Mesenchymal stem cell (in vitro differentiated cells and primary cell): ENCODE measurements at regions not wholly inside any gene's neighbourhood (a gene's known extent, or its start where the extent isn't known, plus 50 kb on each side); places are given as distances from the start of the nearest gene placed in this dataset.
A peak's percentile ranks its signal among the peaks of the same experiment; 100 is the strongest.

ENCODE experiments used
- DNase-seq: peaks from one replicate; pipeline ENCODE4 v3.0.0-alpha.2; 2013
- H2AFZ ChIP-seq: one replicate; pipeline ENCODE4 v1.6.1; 2013; ENCODE audit warnings: low read depth, mild to moderate bottlenecking, control low read depth, inconsistent platforms, low read length, moderate library complexity
- H2AK5ac ChIP-seq: 2 replicates; pipeline ENCODE4 v1.6.1; 2013; ENCODE audit warnings: low read length, moderate library complexity, mild to moderate bottlenecking, inconsistent platforms; ENCODE audit not compliant: severe bottlenecking
- H2BK120ac ChIP-seq: one replicate; pipeline ENCODE4 v1.6.1; 2013; ENCODE audit warnings: low read depth, mild to moderate bottlenecking, inconsistent platforms, low read length, moderate library complexity
- H2BK12ac ChIP-seq, 2 experiments: one replicate each; pipeline ENCODE4 v1.6.1; 2013; ENCODE audit warnings: inconsistent platforms in 2 of 2, low read length in 2 of 2, mild to moderate bottlenecking in 2 of 2, moderate library complexity in 2 of 2, control low read depth in 1 of 2
- H2BK15ac ChIP-seq: one replicate; pipeline ENCODE4 v1.6.1; 2013; ENCODE audit warnings: mild to moderate bottlenecking, low read depth, inconsistent platforms; ENCODE audit not compliant: poor library complexity, severe bottlenecking
- H2BK5ac ChIP-seq: 2 replicates; pipeline ENCODE4 v1.6.1; 2013; ENCODE audit warnings: low read depth, mild to moderate bottlenecking, low read length, control low read depth, inconsistent platforms; ENCODE audit not compliant: poor library complexity, severe bottlenecking
- H3K14ac ChIP-seq, 2 experiments: one replicate each; pipeline ENCODE4 v1.6.1; 2013; ENCODE audit warnings: inconsistent platforms in 2 of 2, low read length in 2 of 2, control low read depth in 1 of 2, mild to moderate bottlenecking in 1 of 2, moderate library complexity in 1 of 2
- H3K18ac ChIP-seq, 2 experiments: one replicate each; pipeline ENCODE4 v1.6.1; 2013; ENCODE audit warnings: inconsistent platforms in 2 of 2, low read length in 2 of 2, control low read depth in 1 of 2, low read depth in 1 of 2, mild to moderate bottlenecking in 1 of 2
- H3K23ac ChIP-seq, 2 experiments: one replicate each; pipeline ENCODE4 v1.6.1; 2013; ENCODE audit warnings: inconsistent platforms in 2 of 2, low read length in 2 of 2, mild to moderate bottlenecking in 2 of 2, moderate library complexity in 2 of 2, control low read depth in 1 of 2
- H3K27ac ChIP-seq: 2 replicates; pipeline ENCODE4 v1.5.1; 2013; ENCODE audit warnings: mild to moderate bottlenecking, moderate library complexity, low read length, control low read depth, inconsistent platforms; ENCODE audit not compliant: poor library complexity, severe bottlenecking
- H3K27me3 ChIP-seq, 2 experiments: 2 replicates each; pipeline versions ENCODE4 v1.6.1 to v1.7.0; 2013; ENCODE audit warnings: low read length in 2 of 2, mild to moderate bottlenecking in 2 of 2, moderate library complexity in 2 of 2, control low read depth in 1 of 2, inconsistent platforms in 1 of 2; ENCODE audit not compliant: control insufficient read depth in 1 of 2, insufficient read depth in 1 of 2
- H3K36me3 ChIP-seq, 2 experiments: 2 replicates each; pipeline versions ENCODE4 v1.6.1 to v1.7.0; 2013; ENCODE audit warnings: low read length in 2 of 2, control low read depth in 1 of 2, inconsistent platforms in 1 of 2, low read depth in 1 of 2, mild to moderate bottlenecking in 1 of 2; ENCODE audit not compliant: insufficient read depth in 2 of 2, control insufficient read depth in 1 of 2
- H3K4ac ChIP-seq, 2 experiments: one replicate each; pipeline ENCODE4 v1.6.1; 2013; ENCODE audit warnings: inconsistent platforms in 2 of 2, low read length in 2 of 2, mild to moderate bottlenecking in 2 of 2, moderate library complexity in 2 of 2, control low read depth in 1 of 2, low read depth in 1 of 2
- H3K4me1 ChIP-seq: 2 replicates; pipeline ENCODE4 v1.6.1; 2013; ENCODE audit warnings: low read depth, low read length, control low read depth; ENCODE audit not compliant: control insufficient read depth, insufficient read depth
- H3K4me2 ChIP-seq: 2 replicates; pipeline ENCODE4 v1.6.1; 2013; ENCODE audit warnings: low read length, mild to moderate bottlenecking, inconsistent platforms; ENCODE audit not compliant: poor library complexity, severe bottlenecking
- H3K4me3 ChIP-seq, 2 experiments: 2 replicates each; pipeline versions ENCODE4 v1.5.1 to v1.7.0; 2013; ENCODE audit warnings: low read length in 2 of 2, mild to moderate bottlenecking in 2 of 2, control low read depth in 1 of 2, low read depth in 1 of 2; ENCODE audit not compliant: insufficient read depth in 1 of 2
- H3K79me1 ChIP-seq: replicated peaks from 2 replicates; pipeline ENCODE4 v1.6.1; 2013; ENCODE audit warnings: mild to moderate bottlenecking, control low read depth, low read length, inconsistent platforms; ENCODE audit not compliant: poor library complexity, severe bottlenecking
- H3K9ac ChIP-seq: 2 replicates; pipeline ENCODE4 v1.7.0; 2013; ENCODE audit warnings: mild to moderate bottlenecking, low read length, moderate library complexity
- H3K9me3 ChIP-seq: 2 replicates; pipeline ENCODE4 v1.7.0; 2013; ENCODE audit warnings: mild to moderate bottlenecking, low read length; ENCODE audit not compliant: control insufficient read depth
- H4K8ac ChIP-seq: one replicate; pipeline ENCODE4 v1.6.1; 2013; ENCODE audit warnings: inconsistent platforms, mild to moderate bottlenecking, low read length, moderate library complexity
- H4K91ac ChIP-seq: one replicate; pipeline ENCODE4 v1.6.1; 2013; ENCODE audit warnings: mild to moderate bottlenecking, low read length, inconsistent platforms
- WGBS: methylation state at CpG from one replicate; pipeline ENCODE4 v1.1.7; 2013; ENCODE audit warnings: mixed read lengths; 5-methylcytosine and 5-hydroxymethylcytosine counted together

GRCh38 chr18:28831476-28831875 lies 654.5 kb upstream of the CDH2 start:
- Histone ChIP-seq H3K4me1 (no peaks in the 10 kb centered on the region), H3K14ac (no peak overlapping the region), H2BK12ac (no peak overlapping the region), H2BK15ac (no peak overlapping the region), H2BK5ac (no peak overlapping the region), H3K23ac (no peak overlapping the region), H3K9ac (no peak overlapping the region), H3K79me1 (no peaks in the 10 kb centered on the region), H3K4ac (no peak overlapping the region), H3K4me3 (no peak overlapping the region), H2AK5ac (no peak overlapping the region), H2AFZ (no peak overlapping the region), H3K36me3 (no peaks in the 10 kb centered on the region), H3K9me3 (no peaks in the 10 kb centered on the region), H3K18ac (no peak overlapping the region), H3K27me3 (no peaks in the 10 kb centered on the region), H4K91ac (no peak overlapping the region), H3K27ac (no peak overlapping the region), H2BK120ac (no peak overlapping the region), H3K4me2 (no peak overlapping the region), H4K8ac (no peak overlapping the region)
- no peak for DNase-seq

- no peak overlapping the region for H3K4me3 ChIP-seq
- WGBS, result 100% methylated on average over 1 of the region's 3 CpGs
- H3K9ac ChIP-seq, result no peak overlapping the region
- no peaks in the 10 kb centered on the region for H3K79me1 ChIP-seq
- H3K4me2 ChIP-seq, result no peak overlapping the region
- H2AFZ ChIP-seq, result no peak overlapping the region
- no peak overlapping the region for H3K23ac ChIP-seq
- H2BK15ac ChIP-seq, result no peak overlapping the region
- H2BK120ac ChIP-seq, result no peak overlapping the region
- no peaks in the 10 kb centered on the region for H3K9me3 ChIP-seq
- no peak overlapping the region for H3K14ac ChIP-seq
- no peaks in the 10 kb centered on the region for H3K4me1 ChIP-seq
- no peak overlapping the region for H2AK5ac ChIP-seq
- H2BK5ac ChIP-seq, result no peak overlapping the region
- H3K27ac ChIP-seq, result no peak overlapping the region
- H4K8ac ChIP-seq, result no peak overlapping the region
- no peaks in the 10 kb centered on the region for H3K27me3 ChIP-seq
- no peaks in the 10 kb centered on the region for H3K36me3 ChIP-seq
- H3K18ac ChIP-seq, result no peak overlapping the region
- no peak for DNase-seq
- H3K4ac ChIP-seq, result no peak overlapping the region
- H4K91ac ChIP-seq, result no peak overlapping the region
- no peak overlapping the region for H2BK12ac ChIP-seq
These were observed 649.2 kb upstream of the CDH2 start for GRCh38 chr18:28826107-28826506.

- WGBS, result 86% methylated on average over 2 of the region's 2 CpGs
- no peak overlapping the region for H3K14ac ChIP-seq
- H2AFZ ChIP-seq, result no peak overlapping the region
These were observed 647.2 kb upstream of the CDH2 start for GRCh38 chr18:28824183-28824574.

GRCh38 chr18:28823506-28824182 lies 646.7 kb upstream of the CDH2 start:
- no peak overlapping the region for H3K4me2 ChIP-seq
- no peak for DNase-seq
- peak overlapping the region; percentile 3 for H4K8ac ChIP-seq
- H2BK15ac ChIP-seq, result peak overlapping the region; percentile 49
- no peak overlapping the region for H2BK5ac ChIP-seq
- H4K91ac ChIP-seq, result peak overlapping the region; percentile 15
- no peak overlapping the region for H3K4me3 ChIP-seq
- H3K36me3 ChIP-seq, result no peaks in the 10 kb centered on the region
- no peak overlapping the region for H3K27ac ChIP-seq
- no peak overlapping the region for H3K18ac ChIP-seq
- H3K4ac ChIP-seq, result no peak overlapping the region
- 95% methylated on average over 6 of the region's 6 CpGs for WGBS
- no peak overlapping the region for H2BK120ac ChIP-seq
- H3K27me3 ChIP-seq, result no peaks in the 10 kb centered on the region
- H3K9ac ChIP-seq, result no peak overlapping the region
- no peak overlapping the region for H2AFZ ChIP-seq
- H3K79me1 ChIP-seq, result no peaks in the 10 kb centered on the region
- H3K14ac ChIP-seq, result no peak overlapping the region
- no peak overlapping the region for H3K23ac ChIP-seq
- no peaks in the 10 kb centered on the region for H3K9me3 ChIP-seq
- H2AK5ac ChIP-seq, result no peak overlapping the region
- no peaks in the 10 kb centered on the region for H3K4me1 ChIP-seq
- no peak overlapping the region for H2BK12ac ChIP-seq

More at GRCh38 chr18:28824183-28824574, 647.2 kb upstream of the CDH2 start:
- H2AK5ac ChIP-seq, result no peak overlapping the region
- H3K9ac ChIP-seq, result no peak overlapping the region
- H3K36me3 ChIP-seq, result no peaks in the 10 kb centered on the region
- no peaks in the 10 kb centered on the region for H3K79me1 ChIP-seq
- H3K9me3 ChIP-seq, result no peaks in the 10 kb centered on the region
- no peak overlapping the region for H4K8ac ChIP-seq
- no peak overlapping the region for H2BK120ac ChIP-seq
- no peak overlapping the region for H3K23ac ChIP-seq
- H2BK12ac ChIP-seq, result no peak overlapping the region
- no peaks in the 10 kb centered on the region for H3K4me1 ChIP-seq
- H3K27ac ChIP-seq, result no peak overlapping the region
- H3K4me3 ChIP-seq, result no peak overlapping the region
- H3K4me2 ChIP-seq, result no peak overlapping the region
- H2BK15ac ChIP-seq, result no peak overlapping the region
- H3K18ac ChIP-seq, result no peak overlapping the region
- DNase-seq, result no peak
- H4K91ac ChIP-seq, result no peak overlapping the region
- no peaks in the 10 kb centered on the region for H3K27me3 ChIP-seq
- no peak overlapping the region for H2BK5ac ChIP-seq
- no peak overlapping the region for H3K4ac ChIP-seq
